ENCODE measurements at regions not wholly inside any gene's neighbourhood (a gene's known extent, or its start where the extent isn't known, plus 50 kb on each side); places are given as distances from the start of the nearest gene placed in this dataset.

DNA sequence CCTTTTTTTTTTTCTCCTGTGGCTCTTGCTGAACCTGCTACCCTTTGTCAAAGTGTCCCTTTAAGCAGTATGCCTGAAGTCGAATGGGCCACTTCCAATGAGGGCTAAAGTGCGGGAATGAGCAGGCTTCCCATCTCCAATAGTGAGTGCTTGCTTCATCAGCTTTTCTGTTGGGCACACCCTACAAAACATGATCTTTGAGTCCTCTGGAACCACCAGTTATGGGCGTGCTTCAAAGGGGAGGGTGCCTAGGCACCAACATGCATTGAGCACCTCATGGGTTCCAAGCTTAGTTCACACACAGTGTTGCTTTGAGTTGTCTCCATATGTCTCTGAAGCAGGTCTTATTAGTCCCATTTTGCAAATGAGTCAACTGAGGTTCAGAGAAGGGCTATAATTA is 132.8 kb upstream of the CPEB4 start:
- Histone ChIP-seq H3K9me3 (ENCODE audit: low read depth, low read length) (no peaks in the 10 kb centered on the region), H3K27ac (no peak overlapping the region), H3K4me3 (no peak overlapping the region), H3K9ac (ENCODE audit: insufficient read length) (no peak overlapping the region), H3K36me3 (ENCODE audit: insufficient read depth, low read length) (no peaks in the 10 kb centered on the region)
- TF ChIP-seq POLR2AphosphoS5 (IDR thresholded peaks at IDR 0.05; ENCODE audit: borderline replicate concordance, low read depth, low read length) (no peak), EZH2 (IDR thresholded peaks at IDR 0.05) (no peak), FOXP2 (optimal IDR thresholded peaks at IDR 0.05; ENCODE audit: control extremely low read depth, extremely low read length, insufficient read depth) (no peak)
- DNase-seq (ENCODE audit: low read depth, low spot score), result no peak

DNA sequence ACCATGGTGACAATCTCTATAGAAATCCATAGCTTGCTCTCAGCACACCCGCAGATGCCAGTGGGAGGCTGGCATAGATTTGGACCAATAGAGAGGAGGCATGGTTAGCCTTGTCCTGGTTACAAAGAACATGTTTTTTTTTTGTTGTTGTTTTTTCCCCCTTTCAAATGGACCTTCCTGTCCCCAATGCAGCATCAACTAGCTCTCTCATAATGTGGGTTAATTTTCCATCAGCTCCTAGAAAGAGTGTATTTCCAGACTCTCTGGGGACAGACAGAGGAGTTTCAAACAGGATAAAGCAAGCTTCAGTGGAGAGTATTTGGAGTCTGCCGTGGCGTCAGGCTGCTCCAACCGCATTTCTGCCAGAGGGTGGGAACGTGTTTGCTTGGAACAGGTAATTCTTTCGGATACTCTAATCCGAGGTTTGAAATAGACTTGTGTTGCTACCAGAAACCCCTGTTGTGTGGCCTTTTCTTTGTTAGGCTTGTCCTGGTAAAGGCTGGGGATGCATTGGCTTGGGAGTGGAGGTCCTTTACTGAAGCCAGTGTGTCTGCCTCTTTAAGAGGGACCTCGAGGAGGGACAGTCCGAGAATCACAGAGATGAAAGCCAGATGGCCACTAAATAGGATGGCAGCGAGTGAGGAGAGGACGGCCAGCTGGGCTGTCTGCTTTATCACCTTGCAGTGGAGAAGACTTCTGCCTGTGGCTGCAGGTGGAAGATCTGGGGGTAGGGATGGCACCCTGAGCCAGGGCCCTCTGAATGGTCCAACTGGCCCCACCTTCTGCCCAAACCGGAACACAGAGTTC is 130.5 kb upstream of the CPEB4 start:
- no peak for DNase-seq (ENCODE audit: low read depth, low spot score)
- Histone ChIP-seq H3K36me3 (ENCODE audit: insufficient read depth, low read length) (no peaks in the 10 kb centered on the region), H3K27ac (no peak overlapping the region), H3K9ac (ENCODE audit: insufficient read length) (no peak overlapping the region), H3K9me3 (ENCODE audit: low read depth, low read length) (no peaks in the 10 kb centered on the region), H3K4me3 (no peak overlapping the region)
- TF ChIP-seq FOXP2 (optimal IDR thresholded peaks at IDR 0.05; ENCODE audit: control extremely low read depth, extremely low read length, insufficient read depth) (no peak), POLR2AphosphoS5 (IDR thresholded peaks at IDR 0.05; ENCODE audit: borderline replicate concordance, low read depth, low read length) (no peak), EZH2 (IDR thresholded peaks at IDR 0.05) (no peak)

DNA sequence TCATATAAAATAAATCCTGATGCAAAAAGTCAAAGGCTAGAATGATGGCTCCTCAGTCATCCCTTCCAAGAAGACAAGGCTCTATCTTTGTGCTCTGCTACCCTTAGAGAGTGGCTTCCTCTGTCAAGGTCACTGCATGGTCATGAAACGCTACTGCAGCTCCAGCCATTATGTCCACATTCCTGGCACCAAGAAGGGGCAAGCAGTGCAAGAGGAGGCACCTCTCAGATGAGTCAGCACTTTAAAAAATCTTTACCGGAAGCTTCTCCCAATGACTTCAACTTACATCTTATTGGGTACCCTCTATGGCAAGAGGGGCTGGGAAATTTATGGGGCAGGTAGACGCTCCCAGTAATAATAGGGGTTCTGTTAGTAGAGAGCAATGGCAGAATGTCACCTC is 129.5 kb upstream of the CPEB4 start:
- no peak for TF ChIP-seq EZH2 (IDR thresholded peaks at IDR 0.05)
- no peak for TF ChIP-seq FOXP2 (optimal IDR thresholded peaks at IDR 0.05; ENCODE audit: control extremely low read depth, extremely low read length, insufficient read depth)
- no peak for TF ChIP-seq POLR2AphosphoS5 (IDR thresholded peaks at IDR 0.05; ENCODE audit: borderline replicate concordance, low read depth, low read length)
- no peak overlapping the region for H3K4me3 ChIP-seq
- H3K27ac ChIP-seq, result no peak overlapping the region
- H3K36me3 ChIP-seq (ENCODE audit: insufficient read depth, low read length), result no peaks in the 10 kb centered on the region
- H3K9me3 ChIP-seq (ENCODE audit: low read depth, low read length), result no peaks in the 10 kb centered on the region
- DNase-seq (ENCODE audit: low read depth, low spot score), result no peak
- no peak overlapping the region for H3K9ac ChIP-seq (ENCODE audit: insufficient read length)

DNA sequence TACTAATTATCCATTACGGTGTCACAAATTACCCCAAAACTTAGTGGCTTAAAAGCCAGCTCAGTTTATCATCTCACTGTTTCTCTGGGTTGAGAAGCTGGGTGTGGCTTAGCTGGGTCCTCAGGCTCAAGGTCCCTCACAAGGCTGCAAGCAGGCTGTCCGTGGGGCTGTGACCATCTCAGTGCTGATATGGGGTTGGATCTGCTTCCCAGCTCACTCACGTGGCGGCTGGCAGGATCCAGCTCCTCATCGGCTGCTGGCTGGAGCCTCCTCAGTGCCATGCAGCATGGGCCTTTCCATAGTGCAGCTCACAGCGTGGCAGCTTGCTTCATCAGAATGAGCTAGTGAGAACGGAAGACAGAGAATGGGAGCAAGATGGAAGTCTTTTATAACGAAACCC is 128.5 kb upstream of the CPEB4 start:
- TF ChIP-seq EZH2 (IDR thresholded peaks at IDR 0.05), result no peak
- no peak for TF ChIP-seq FOXP2 (optimal IDR thresholded peaks at IDR 0.05; ENCODE audit: control extremely low read depth, extremely low read length, insufficient read depth)
- TF ChIP-seq POLR2AphosphoS5 (IDR thresholded peaks at IDR 0.05; ENCODE audit: borderline replicate concordance, low read depth, low read length), result no peak
- H3K9ac ChIP-seq (ENCODE audit: insufficient read length), result no peak overlapping the region
- DNase-seq (ENCODE audit: low read depth, low spot score), result no peak
- no peak overlapping the region for H3K4me3 ChIP-seq
- no peak overlapping the region for H3K27ac ChIP-seq
- H3K36me3 ChIP-seq (ENCODE audit: insufficient read depth, low read length), result no peaks in the 10 kb centered on the region
- H3K9me3 ChIP-seq (ENCODE audit: low read depth, low read length), result no peaks in the 10 kb centered on the region

DNA sequence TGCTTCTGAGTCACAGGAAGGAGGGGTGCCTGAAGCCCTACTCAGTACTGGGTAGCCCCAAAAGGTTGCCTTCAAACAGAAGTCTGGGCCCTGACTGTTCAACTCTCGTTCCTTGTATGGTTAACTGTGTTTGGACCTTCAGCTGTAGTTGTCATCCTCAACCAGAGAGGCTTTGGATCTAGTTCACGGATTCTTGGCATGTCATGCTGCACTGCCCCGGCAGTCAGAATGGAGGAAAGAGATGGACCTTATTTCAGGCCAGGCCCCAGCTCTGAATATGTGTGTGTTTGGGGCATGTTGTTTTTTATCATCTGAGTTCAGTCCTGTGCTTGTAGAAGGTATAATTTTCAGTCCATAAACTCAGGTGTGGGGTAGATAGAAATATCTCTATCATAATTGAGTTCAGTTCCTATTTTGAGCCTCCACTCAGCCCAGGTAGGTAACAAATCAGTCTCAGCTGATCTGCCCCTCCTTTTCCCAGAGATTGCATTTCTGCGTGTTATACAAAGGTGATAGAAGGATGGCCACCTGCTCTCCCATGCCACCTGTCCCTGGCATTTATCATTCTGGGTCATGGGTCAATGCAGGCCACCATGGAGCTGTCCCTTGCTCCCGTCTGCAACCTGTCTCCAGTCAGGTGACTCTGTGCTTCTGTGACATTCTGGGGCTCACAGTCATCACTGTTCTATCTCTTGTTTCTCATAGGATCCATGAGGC is 127.5 kb upstream of the CPEB4 start:
- Histone ChIP-seq H3K9ac (ENCODE audit: insufficient read length) (no peak overlapping the region), H3K4me3 (no peak overlapping the region), H3K36me3 (ENCODE audit: insufficient read depth, low read length) (no peaks in the 10 kb centered on the region), H3K9me3 (ENCODE audit: low read depth, low read length) (no peaks in the 10 kb centered on the region), H3K27ac (no peak overlapping the region)
- no peak for DNase-seq (ENCODE audit: low read depth, low spot score)
- TF ChIP-seq FOXP2 (optimal IDR thresholded peaks at IDR 0.05; ENCODE audit: control extremely low read depth, extremely low read length, insufficient read depth) (no peak), POLR2AphosphoS5 (IDR thresholded peaks at IDR 0.05; ENCODE audit: borderline replicate concordance, low read depth, low read length) (no peak), EZH2 (IDR thresholded peaks at IDR 0.05) (no peak)

DNA sequence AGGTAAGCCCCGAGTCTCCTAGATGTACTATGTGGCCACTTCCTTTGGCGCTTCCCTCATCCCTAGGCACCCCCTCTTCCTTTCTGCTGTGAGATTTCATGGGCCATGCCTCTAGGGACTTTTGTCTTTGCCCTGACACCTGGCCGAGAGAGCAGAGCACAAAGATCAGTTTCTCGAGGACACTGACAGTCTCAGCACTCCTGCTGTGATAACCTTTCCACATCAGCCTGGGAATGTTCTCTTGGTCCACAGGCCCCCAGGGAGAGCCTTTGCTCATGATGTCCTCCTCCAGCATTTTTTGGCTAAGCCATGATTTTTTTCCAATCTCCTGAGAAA is 127.0 kb upstream of the CPEB4 start:
- Histone ChIP-seq H3K36me3 (ENCODE audit: insufficient read depth, low read length) (no peaks in the 10 kb centered on the region), H3K9me3 (ENCODE audit: low read depth, low read length) (no peaks in the 10 kb centered on the region), H3K9ac (ENCODE audit: insufficient read length) (no peak overlapping the region), H3K27ac (no peak overlapping the region), H3K4me3 (no peak overlapping the region)
- DNase-seq (ENCODE audit: low read depth, low spot score), result no peak
- no peak for TF ChIP-seq EZH2 (IDR thresholded peaks at IDR 0.05)
- TF ChIP-seq FOXP2 (optimal IDR thresholded peaks at IDR 0.05; ENCODE audit: control extremely low read depth, extremely low read length, insufficient read depth), result no peak
- no peak for TF ChIP-seq POLR2AphosphoS5 (IDR thresholded peaks at IDR 0.05; ENCODE audit: borderline replicate concordance, low read depth, low read length)

DNA sequence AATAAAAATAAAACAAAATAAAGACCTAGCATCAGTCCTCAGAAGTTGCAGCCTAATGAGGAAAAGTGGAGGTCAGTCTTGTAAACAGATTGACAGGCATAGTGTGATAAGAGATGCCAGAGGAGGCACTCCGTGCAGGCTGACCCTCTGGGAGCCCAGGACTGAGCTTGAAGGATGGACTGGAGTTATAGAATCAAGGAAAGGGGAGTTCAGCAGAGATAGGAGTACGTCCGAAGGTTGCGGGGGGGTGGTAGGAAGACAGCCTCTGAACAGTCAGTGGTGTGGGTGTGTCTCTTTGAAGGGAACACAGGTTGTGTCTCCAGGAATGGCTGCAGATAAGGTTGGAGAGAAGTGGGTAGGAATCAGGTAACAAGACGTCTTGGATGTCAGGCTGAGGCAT is 126.1 kb upstream of the CPEB4 start:
- Histone ChIP-seq H3K27ac (no peak overlapping the region), H3K9ac (ENCODE audit: insufficient read length) (no peak overlapping the region), H3K9me3 (ENCODE audit: low read depth, low read length) (no peaks in the 10 kb centered on the region), H3K4me3 (no peak overlapping the region), H3K36me3 (ENCODE audit: insufficient read depth, low read length) (no peaks in the 10 kb centered on the region)
- TF ChIP-seq EZH2 (IDR thresholded peaks at IDR 0.05), result no peak
- no peak for TF ChIP-seq FOXP2 (optimal IDR thresholded peaks at IDR 0.05; ENCODE audit: control extremely low read depth, extremely low read length, insufficient read depth)
- no peak for TF ChIP-seq POLR2AphosphoS5 (IDR thresholded peaks at IDR 0.05; ENCODE audit: borderline replicate concordance, low read depth, low read length)
- no peak for DNase-seq (ENCODE audit: low read depth, low spot score)

DNA sequence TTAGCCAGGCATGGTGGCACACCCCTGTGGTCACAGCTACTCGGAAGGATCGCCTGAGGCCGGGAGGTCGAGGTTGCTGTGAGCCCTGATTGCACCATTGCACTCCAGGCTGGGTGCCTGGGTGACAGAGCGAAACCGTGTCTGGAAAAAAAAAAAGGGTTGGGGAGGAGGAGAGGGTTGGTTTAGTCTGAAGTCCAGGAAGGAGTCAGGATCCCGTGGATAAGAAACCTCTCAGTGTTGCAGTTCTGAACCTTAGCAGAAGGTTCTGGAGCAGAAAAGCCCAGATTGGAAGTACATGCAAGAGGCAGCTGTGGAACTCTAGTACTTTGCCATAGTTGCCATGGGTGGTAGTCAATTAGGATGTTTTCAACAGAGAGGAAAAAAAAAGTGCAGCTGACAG is 125.2 kb upstream of the CPEB4 start:
- Histone ChIP-seq H3K27ac (no peak overlapping the region), H3K9ac (ENCODE audit: insufficient read length) (no peak overlapping the region), H3K36me3 (ENCODE audit: insufficient read depth, low read length) (no peaks in the 10 kb centered on the region), H3K9me3 (ENCODE audit: low read depth, low read length) (no peaks in the 10 kb centered on the region), H3K4me3 (no peak overlapping the region)
- TF ChIP-seq FOXP2 (optimal IDR thresholded peaks at IDR 0.05; ENCODE audit: control extremely low read depth, extremely low read length, insufficient read depth) (no peak), POLR2AphosphoS5 (IDR thresholded peaks at IDR 0.05; ENCODE audit: borderline replicate concordance, low read depth, low read length) (no peak), EZH2 (IDR thresholded peaks at IDR 0.05) (no peak)
- no peak for DNase-seq (ENCODE audit: low read depth, low spot score)

Data from SK-N-MC (cell line).